ENCODE measurements at regions not wholly inside any gene's neighbourhood (a gene's known extent, or its start where the extent isn't known, plus 50 kb on each side); places are given as distances from the start of the nearest gene placed in this dataset.

DNA sequence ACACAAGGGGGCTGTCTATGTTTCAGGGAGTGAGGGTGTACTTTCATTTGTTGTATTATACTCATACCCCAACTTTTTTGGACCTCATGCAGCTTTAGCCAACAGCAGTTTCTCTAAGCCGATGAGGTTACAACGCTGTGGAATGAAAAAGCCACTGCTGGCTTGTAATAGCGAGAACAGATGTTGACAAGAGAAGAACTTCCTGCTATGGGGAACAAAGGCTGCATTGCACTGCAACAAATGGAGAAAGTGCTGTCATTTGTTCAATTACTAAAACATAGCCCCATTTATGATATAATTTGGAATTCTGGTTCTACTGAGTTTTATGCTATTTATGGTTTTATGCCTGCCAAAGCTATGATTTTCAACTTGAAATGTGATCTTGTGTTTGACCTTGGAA is 104.2 kb upstream of the TMEM72 start:
- in situ Hi-C loops (cut with MboI; ENCODE audit: low sequenced_read_pairs) = no loop called here

DNA sequence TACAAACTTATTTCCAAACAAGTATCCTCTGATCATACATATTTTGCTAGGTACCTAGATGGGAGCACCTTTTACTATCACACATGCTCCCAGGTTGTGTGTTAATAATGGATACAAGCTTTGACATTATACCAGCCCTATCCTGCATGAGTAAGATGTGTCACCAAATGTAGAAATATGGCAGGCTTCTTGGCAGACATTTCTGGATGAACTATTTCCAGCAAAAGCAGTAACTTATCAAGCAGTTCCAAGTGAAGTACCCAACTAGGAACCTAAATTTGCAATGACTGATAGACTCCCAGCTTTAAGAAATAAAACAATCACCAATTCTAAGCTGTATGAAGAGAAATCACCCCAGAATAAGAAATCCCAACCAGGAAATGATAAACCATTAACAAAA is 103.7 kb upstream of the TMEM72 start:
- in situ Hi-C loops (cut with MboI; ENCODE audit: low sequenced_read_pairs) = no loop called here

DNA sequence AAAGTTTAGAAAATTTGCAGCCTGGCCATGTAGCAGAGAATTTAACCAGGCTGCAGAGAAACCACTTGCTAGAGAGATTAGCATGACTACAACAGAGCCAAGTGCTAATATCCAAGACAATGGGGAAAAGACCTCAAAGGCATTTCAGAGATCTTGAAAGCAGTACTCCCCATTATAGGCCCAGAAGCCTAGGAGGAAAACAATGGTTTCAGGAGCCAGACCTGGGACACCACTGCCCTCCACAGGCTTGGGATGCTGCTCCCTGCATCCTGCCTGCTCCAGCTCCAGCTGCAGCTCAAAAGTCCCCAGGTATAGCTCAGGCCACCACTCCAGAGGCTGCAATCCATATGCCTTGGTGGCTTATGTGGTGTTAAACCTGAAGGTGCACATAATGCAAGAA is 101.5 kb upstream of the TMEM72 start:
- in situ Hi-C loops (cut with MboI; ENCODE audit: low sequenced_read_pairs) = no loop called here

DNA sequence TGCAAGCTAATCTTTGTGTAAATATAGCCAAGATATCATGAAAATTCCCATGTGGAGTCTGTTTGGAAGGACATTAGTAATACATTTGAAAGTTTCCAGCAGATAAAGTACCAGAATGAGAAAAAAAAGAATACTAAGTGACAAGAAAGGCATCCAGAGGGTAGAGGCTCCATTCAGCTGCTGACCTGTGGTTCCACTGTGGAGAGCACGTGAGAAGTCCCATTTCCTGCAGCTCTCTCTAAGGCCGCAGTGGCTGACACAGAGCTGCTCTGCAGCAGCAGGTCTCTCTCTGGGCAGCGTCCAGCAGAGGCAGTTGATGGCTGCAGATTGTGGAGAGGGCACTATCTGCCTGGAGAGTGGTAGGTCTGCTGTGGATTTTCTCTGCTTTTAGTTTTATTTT is 100.1 kb upstream of the TMEM72 start:
- in situ Hi-C loops (cut with MboI; ENCODE audit: low sequenced_read_pairs) = no loop called here

DNA sequence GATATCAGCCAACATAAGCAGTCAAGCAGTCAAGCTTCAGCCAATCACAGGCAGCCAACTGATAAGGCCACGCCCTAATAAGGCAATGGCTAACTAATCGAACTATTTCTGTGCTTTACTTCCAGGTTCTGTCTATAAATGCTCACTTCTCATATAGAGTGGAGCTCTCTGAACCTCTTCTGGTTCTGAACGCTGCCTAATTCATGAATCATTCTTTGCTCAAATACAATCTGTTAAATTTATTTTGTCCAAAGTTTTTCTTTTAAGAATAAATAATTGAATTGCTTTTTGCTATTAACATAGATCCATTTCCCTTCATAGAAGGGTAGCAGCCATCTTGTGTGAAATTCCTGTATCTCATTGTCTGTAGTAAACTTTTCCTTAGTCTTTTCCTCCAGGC is 97.9 kb upstream of the TMEM72 start:
- in situ Hi-C loops (cut with MboI; ENCODE audit: low sequenced_read_pairs) = no loop called here

DNA sequence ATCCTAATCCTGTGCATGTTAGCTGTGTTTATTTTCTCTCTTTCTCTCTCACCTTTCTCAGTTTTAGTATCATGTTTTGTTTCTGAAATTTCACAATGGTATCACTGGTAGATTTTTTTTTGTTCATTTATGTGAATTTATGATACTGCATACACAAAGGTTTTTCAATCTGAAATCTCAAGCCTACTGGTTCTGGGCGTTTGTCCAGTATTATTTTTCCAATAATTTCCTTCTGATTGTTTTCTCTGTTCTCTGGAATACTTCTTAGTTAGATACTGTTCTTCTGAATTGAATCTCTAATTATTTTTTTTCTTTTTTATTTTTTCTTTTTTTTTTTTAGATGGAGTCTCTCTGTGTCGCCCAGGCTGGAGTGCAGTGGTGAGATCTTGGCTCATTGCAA is 96.2 kb upstream of the TMEM72 start:
- in situ Hi-C loops (cut with MboI; ENCODE audit: low sequenced_read_pairs) = no loop called here

DNA sequence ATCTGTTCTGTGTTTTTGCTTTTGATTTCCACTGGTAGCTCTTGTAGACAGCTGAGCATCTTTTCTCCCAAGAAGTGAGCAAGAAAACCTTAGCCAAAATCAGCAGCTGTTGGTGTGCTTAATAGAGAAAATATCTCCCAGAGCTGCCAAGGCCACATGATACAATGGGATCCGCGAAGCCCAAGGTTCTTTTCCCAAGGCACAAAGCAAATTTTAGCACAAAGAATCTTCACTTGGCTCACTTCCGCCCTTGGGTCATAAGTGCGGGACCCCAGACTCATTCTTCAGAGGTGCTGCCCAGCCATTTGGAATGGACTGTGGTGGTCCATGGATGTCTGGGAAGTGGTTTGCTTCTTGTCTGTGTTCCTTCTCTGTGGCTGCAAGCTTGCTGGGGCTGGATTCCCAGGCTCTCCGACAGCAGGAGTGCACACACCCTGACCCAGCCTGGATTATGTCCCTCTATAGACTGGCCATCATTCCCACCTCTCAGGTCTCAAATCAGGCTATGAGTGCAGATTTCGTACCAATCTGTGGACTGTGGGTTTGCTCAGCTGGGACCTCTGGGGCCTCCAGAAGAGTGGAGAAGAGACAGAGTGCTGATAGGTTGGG is 93.0 kb upstream of the TMEM72 start:
- in situ Hi-C loops (cut with MboI; ENCODE audit: low sequenced_read_pairs) = no loop called here

DNA sequence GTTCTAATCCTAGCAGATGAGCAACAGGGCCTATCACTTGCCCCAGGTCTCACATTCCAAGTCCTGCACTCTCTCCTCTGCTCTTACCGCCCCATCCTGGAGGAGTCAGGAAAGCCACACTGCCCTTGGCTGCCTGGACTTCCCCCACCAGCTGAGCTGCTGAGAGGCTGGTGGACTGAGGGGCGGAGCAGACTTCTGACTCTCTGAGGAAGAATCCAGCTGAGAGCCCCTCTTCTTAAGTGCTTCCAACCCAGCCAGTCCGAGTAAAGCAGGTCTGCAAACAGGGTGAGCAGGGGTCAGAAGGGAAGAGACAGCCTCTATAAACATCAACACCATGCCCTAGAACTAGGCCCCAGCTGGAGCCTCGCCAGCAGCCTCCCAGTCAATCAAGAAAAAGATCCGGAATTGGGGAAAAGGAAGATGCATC is 92.4 kb upstream of the TMEM72 start:
- in situ Hi-C loops (cut with MboI; ENCODE audit: low sequenced_read_pairs) = no loop called here

DNA sequence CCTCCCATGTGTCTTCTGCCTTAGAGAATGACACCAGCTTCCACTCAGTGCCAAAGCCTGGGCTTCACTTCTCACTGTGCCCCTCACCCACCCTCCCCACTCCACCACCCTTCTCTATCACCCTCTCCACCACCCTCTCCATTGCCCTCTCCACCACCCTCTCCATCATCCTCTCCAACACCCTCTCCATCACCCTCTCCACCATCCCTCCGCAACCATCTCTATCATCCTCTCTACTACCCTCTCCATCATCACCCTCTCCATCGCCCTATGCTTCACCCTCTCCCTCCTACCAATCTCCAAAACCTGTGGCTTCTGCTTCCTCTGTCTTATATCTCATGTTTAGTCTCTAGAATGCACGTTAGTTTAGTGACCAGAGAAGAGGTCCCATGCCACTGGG is 91.0 kb upstream of the TMEM72 start:
- in situ Hi-C loops (cut with MboI; ENCODE audit: low sequenced_read_pairs) = no loop called here

DNA sequence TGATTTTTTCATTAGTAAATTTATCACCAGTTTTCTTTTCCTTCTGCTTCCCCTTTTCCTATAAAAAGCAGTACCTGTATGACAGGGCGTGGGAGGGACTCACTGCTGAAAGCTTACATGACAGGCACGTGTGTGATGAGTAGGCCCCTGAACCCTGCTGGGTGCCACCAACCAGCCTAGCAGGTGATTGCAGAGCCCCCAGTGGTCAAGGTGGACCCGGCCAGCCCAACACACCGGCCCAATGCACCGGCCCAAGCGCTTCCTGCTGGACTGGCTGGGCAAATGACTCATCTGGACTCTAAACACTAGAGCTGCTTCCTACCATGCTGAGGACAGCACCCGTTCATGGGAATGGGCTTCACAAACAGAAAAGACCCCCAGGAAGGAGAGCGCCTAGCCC is 89.8 kb upstream of the TMEM72 start:
- in situ Hi-C loops (cut with MboI; ENCODE audit: low sequenced_read_pairs) = no loop called here

DNA sequence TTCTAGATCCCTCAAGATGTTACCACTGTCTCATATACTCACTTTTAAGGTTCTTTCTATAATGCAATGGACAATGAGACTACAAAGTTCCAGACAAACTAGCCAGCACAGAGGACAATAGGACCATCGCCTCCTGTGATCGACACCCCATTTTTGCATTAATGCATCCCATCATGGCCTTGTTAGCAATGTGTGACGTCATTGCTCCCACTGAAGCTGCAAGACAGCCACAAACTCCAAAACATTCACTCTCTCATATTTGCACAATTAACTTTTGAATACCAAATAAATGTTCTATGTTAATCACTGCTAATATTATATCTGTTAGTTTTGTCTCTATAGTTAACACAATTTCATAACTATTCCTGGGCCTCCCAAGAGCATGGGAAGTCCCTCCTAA is 88.8 kb upstream of the TMEM72 start:
- in situ Hi-C loops (cut with MboI; ENCODE audit: low sequenced_read_pairs) = no loop called here

DNA sequence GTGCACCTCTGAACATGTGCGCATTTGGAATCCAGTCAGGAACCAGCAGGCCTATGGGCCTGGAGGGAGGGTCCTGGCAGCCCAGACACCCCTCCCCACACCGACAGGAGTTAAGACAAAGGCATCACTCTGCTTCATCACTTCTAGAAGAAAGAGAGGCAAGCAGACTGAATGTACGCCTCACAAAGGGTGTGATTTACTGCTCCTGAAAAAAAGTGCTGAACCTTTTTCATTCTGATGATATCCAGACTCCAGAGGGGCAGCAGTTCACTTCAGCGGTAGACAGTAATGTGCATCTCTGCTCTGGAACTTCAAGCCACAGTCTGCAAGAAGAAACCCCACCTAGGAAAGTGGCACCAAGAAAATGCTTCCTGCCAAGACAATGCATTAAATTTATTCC is 88.2 kb upstream of the TMEM72 start:
- in situ Hi-C loops (cut with MboI; ENCODE audit: low sequenced_read_pairs) = no loop called here

DNA sequence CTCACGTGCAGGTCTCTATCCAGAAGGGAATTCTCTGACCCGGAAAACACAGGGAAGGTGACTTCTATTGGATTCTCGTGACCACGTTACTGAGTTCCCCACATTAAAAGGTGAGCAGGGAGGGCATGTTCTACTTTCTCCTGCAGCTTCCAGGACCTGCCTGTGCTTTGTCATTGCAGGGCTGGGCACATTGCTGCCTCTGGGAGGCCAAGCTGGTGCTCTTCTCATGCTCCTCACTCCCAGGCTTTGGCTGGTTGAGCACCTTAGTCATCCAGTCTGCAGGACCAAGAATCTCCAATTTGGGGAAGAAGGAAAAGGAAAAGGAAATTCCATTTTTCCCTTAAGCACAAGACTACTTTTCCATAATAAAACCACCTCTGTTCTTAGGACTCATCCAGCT is 86.5 kb upstream of the TMEM72 start:
- in situ Hi-C loops (cut with MboI; ENCODE audit: low sequenced_read_pairs) = no loop called here

DNA sequence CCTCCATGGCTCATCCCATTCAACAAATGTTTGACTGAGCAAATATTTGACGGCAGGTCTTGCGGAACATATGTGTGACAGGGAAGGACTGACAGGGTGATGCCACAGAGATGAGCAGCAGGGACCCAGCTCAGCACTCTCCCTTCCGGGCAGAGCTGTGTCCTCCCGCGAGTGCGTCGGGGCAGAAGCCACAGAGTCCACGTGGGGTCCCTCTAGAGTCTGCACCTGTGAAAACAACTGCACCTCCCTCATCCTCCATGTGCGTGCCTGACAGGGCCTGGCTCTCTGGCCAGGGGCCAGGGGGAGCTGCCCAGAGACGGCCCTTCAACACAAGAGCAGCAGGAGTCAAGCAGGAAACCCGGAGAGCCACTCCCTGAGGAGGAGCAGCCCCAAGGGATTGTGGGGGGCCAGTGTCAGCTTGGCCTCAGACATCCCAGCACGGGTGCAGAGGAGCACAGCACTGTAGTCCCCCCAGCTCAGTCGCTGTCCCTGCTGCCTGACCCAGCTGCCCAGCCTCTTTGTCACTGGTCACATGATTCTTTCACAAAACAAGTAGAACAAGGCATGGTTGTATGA is 83.6 kb upstream of the TMEM72 start:
- in situ Hi-C loops (cut with MboI; ENCODE audit: low sequenced_read_pairs) = no loop called here

DNA sequence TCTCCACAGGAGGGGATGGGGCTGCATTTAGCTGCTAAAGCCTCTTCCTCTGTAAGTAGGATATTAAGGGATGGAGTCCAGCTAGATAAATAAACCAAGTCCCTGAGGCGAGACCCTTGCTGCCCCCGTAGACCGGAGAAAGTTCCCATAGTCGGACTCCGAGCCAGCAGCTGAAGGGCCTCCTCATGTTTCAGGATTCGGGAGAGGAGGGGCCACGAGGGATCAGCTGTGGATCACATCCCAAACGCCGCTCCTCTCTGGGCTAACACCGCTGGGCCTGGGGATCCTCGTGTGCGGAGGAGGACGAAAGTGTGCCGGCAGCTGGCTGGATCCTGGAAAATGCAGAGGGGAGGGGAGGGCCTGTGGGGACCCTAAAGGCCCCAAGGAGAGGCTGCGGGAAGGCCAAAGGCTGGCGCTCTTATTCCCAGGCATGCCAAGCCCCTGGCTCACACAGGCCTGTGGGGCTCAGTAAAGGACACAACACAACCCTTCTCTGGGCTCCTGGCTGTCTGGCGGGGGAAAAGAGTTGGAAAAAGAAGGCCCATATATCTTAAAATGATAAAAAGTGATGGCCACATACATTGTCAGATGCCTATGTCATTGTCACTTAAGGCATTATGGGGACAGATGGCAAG is 82.5 kb upstream of the TMEM72 start:
- in situ Hi-C loops (cut with MboI; ENCODE audit: low sequenced_read_pairs) = no loop called here

DNA sequence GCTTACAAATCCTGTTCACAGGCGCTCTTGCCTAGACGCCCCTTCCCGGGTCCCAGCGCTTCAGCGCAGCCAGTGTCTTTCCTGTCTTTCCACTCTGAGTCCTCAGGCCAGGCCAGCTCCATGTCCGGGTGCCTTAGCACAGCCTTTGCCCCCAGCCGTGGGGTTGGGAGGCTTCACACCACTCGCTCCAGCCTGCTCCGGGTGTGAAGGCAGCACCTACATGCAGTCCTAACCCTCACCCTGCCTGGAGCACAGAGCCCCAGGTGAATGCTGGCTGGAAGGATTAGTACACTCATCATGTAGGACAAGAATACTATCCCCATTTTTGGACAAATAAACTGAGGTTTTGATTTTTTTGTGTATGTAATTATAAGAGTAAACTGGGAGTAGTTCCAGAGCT is 81.7 kb upstream of the TMEM72 start:
- in situ Hi-C loops (cut with MboI; ENCODE audit: low sequenced_read_pairs) = no loop called here

DNA sequence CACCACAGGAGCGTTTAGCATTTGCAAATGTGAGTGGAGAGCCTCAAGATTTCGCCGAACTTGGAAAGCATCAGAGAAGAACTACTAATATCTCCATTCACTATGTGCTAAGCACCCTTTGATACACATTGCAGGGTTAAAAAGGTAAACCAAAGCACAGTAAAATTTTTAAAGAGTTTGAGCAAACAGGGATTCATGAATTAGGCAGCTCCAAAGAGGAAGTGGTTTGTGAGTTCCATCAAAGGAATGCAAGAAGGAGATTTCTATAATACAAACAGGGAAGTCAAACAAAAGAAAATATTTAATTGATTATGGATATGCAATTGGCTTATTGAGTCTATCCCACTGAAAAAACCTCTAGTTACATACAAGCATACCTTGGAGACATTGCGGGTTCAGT is 81.1 kb upstream of the TMEM72 start:
- in situ Hi-C loops (cut with MboI; ENCODE audit: low sequenced_read_pairs) = no loop called here

DNA sequence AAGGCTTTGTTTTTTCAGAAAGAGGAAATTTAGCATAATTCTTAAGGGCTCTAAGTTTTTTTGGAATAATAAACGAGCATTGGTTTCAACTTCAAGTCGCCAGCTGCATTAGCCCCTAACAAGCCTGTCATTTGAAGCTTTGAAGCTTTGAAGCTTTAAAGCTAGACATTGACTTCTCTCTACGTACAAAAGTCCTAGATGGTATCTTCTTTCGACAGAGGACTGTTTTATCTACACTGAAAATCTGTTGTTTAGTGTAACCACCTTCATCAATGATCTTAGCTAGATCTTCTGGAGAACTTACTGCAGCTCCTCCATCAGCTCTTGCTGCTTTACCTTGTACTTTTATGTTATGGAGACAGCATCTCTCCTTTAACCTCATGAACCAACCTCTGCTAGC is 79.6 kb upstream of the TMEM72 start:
- in situ Hi-C loops (cut with MboI; ENCODE audit: low sequenced_read_pairs) = no loop called here

DNA sequence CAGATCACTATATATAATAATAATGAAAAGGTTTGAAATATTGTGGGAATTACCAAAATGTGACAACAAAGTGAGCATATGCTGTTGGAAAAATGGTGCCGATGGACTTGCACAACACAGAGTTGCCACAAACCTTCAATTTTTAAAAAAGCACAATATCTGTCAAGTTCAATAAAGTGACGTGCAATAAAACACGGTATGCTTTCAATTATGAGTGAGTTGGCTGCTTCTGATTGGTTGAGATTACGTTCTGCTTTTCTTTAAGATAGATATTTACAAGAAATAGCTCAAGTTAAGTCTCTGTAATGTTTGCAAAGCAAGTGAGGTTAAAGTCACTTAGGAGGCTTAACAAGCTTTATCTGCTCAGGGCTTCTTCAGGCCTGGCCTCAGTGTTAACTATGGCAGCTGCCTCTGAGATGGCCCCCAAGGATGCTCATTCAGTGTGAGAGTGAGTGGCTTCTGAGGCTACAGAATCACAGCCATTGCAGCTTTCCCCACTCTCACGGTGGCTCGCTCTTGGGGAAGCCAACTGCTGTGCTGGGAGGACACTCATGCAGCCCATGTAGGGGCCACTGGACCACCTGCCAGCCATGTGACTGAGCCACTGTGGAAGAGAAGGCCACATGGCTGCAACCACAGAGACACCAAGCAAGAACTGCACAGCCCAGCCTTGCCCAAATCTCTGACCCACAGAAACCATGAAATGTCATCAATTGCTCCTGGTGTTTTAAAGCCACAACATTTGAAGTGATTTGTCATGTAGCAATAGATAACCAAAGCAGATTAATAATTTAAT is 78.3 kb upstream of the TMEM72 start:
- in situ Hi-C loops (cut with MboI; ENCODE audit: low sequenced_read_pairs) = no loop called here

DNA sequence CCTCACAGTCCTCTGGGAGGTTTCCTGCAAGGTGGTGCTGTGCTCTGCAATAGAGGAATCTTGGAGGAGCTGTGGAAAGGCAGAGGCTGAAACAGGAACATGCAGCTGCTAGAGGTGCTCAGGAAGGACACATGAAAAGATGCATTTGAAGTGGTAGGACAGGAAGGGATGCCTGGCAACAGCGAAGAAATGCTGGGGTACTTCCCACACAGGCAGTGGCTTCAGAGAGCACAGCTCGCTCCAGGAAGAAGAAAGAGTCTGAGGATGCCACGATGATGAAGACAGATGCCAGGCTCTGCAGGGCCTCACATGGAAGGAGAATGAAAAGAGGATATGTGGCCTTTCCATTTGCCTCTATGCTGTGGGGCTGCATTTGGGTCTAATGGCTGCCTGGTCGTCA is 77.0 kb upstream of the TMEM72 start:
- in situ Hi-C loops (cut with MboI; ENCODE audit: low sequenced_read_pairs) = no loop called here

DNA sequence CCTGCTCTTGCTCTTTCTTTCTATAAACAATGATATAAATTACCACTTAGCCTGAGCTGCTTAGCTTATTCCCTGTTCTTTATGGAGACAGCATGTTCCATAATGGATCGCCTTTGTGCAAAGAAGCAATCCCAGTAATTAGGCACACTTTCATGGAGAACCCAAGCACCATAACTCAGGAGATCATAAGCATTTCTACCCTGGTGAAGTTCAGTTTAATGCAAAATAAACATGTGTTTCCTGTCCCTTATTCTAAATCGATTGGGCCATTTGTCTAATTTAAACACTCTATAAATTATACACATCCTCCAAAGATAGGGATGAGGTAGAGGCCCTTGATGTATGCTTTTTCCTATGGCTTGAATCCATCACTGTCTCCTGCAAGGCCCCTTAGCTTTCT is 75.8 kb upstream of the TMEM72 start:
- in situ Hi-C loops (cut with MboI; ENCODE audit: low sequenced_read_pairs) = no loop called here

DNA sequence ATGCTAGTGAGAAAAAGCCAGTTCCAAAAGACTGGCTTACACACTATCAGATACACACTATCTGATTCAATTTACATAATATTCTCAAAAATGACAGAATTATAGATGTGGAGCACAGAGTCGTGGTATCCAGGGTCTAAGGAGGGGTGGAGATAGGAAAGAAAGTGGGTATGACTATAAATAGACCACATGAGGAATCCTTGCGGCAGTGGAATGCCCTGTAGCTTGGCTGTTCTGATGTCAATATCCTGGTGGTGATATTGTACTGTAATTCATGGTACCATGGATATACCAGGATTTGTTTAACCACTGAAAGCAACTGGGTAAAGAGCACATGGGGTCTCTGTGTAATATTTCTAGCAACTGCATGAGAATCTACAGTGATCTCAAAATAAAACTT is 67.7 kb upstream of the TMEM72 start:
- in situ Hi-C loops (cut with MboI; ENCODE audit: low sequenced_read_pairs) = no loop called here
